ENCODE measurements at regions not wholly inside any gene's neighbourhood (a gene's known extent, or its start where the extent isn't known, plus 50 kb on each side); places are given as distances from the start of the nearest gene placed in this dataset.

- Mint-ChIP-seq H3K27me3 (peaks cover 22% of the 10 kb centered on the region), H3K27ac (no peak overlapping the region), H3K36me3 (ENCODE audit: low read depth) (no peaks in the 10 kb centered on the region), H3K4me3 (no peak overlapping the region), H3K4me1 (ENCODE audit: low read depth) (no peaks in the 10 kb centered on the region), H3K9me3 (no peaks in the 10 kb centered on the region)
- no peak for TF ChIP-seq CTCF (IDR thresholded peaks at IDR 0.05)
- no peaks in the 10 kb centered on the region for H3K27me3 ChIP-seq (ENCODE audit: control insufficient read depth in 1 of 2, insufficient read depth in 2 of 2, low read length in 2 of 2)
- ChIA-PET POLR2A (no interaction called here), CTCF (no interaction called here)
- intact Hi-C loops (cut with DNase I, micrococcal nuclease) = no loop called here
- no peak overlapping the region for H3K27ac ChIP-seq (ENCODE audit: low read depth in 1 of 2, low read length in 2 of 2)
- H3K4me1 ChIP-seq (ENCODE audit: insufficient read depth, low read length) = no peaks in the 10 kb centered on the region
- no peak for DNase-seq
- H3K9me3 ChIP-seq (ENCODE audit: control insufficient read depth in 1 of 2, insufficient read depth in 1 of 2, low read length in 2 of 2) = no peaks in the 10 kb centered on the region
- H3K4me3 ChIP-seq (ENCODE audit: low read length) = no peak overlapping the region
- no peak for ATAC-seq (ENCODE audit: poor library complexity)
- no peaks in the 10 kb centered on the region for H3K36me3 ChIP-seq (ENCODE audit: insufficient read depth, low read length)
These were observed 146.1 kb upstream of the DPYD start for GRCh38 chr1:98066911-98067310.

- no peak for TF ChIP-seq CTCF (IDR thresholded peaks at IDR 0.05)
- DNase-seq (no peak), ATAC-seq (ENCODE audit: poor library complexity) (no peak)
- H3K36me3 ChIP-seq (ENCODE audit: insufficient read depth, low read length) = no peaks in the 10 kb centered on the region
- intact Hi-C loops (cut with DNase I, micrococcal nuclease) = loop anchor here in 1 of 2 experiments (10.0 kb wide), 1 partner anchor 875 kb away; no protein-coding TSS in a partner anchor
- peaks cover 3 to 22% of the 10 kb centered on the region in 2 experiments for H3K27me3 ChIP-seq (ENCODE audit: control insufficient read depth in 1 of 2, insufficient read depth in 2 of 2, low read length in 2 of 2)
- Mint-ChIP-seq H3K4me3 (no peak overlapping the region), H3K27ac (no peak overlapping the region), H3K27me3 (peaks cover 53% of the 10 kb centered on the region), H3K36me3 (ENCODE audit: low read depth) (no peaks in the 10 kb centered on the region), H3K9me3 (no peaks in the 10 kb centered on the region), H3K4me1 (ENCODE audit: low read depth) (peaks cover 1% of the 10 kb centered on the region)
- H3K4me1 ChIP-seq (ENCODE audit: insufficient read depth, low read length) = no peaks in the 10 kb centered on the region
- no peaks in the 10 kb centered on the region for H3K9me3 ChIP-seq (ENCODE audit: control insufficient read depth in 1 of 2, insufficient read depth in 1 of 2, low read length in 2 of 2)
- no peak overlapping the region for H3K27ac ChIP-seq (ENCODE audit: low read depth in 1 of 2, low read length in 2 of 2)
- ChIA-PET CTCF (interaction anchor here (1.3 kb wide), 1 partner anchor 8 kb away, joined by 8 read pairs; no protein-coding TSS in a partner anchor), POLR2A (no interaction called here)
- H3K4me3 ChIP-seq (ENCODE audit: low read length) = no peak overlapping the region
These were observed 138.8 kb upstream of the DPYD start for GRCh38 chr1:98059620-98060019.

GRCh38 chr1:98058676-98059075 is 137.8 kb upstream of the DPYD start:
- Histone ChIP-seq H3K36me3 (ENCODE audit: insufficient read depth, low read length) (no peaks in the 10 kb centered on the region), H3K27ac (ENCODE audit: low read depth in 1 of 2, low read length in 2 of 2) (no peak overlapping the region), H3K4me1 (ENCODE audit: insufficient read depth, low read length) (peaks cover 8% of the 10 kb centered on the region), H3K4me3 (ENCODE audit: low read length) (no peak overlapping the region), H3K27me3 (ENCODE audit: control insufficient read depth in 1 of 2, insufficient read depth in 2 of 2, low read length in 2 of 2) (peaks cover 12 to 32% of the 10 kb centered on the region in 2 experiments), H3K9me3 (ENCODE audit: control insufficient read depth in 1 of 2, insufficient read depth in 1 of 2, low read length in 2 of 2) (peaks cover 0 to 4% of the 10 kb centered on the region in 2 experiments)
- Mint-ChIP-seq H3K27me3 (peaks cover 62% of the 10 kb centered on the region), H3K9me3 (no peaks in the 10 kb centered on the region), H3K4me1 (ENCODE audit: low read depth) (peaks cover 5% of the 10 kb centered on the region), H3K36me3 (ENCODE audit: low read depth) (no peaks in the 10 kb centered on the region), H3K27ac (no peak overlapping the region), H3K4me3 (no peak overlapping the region)
- POLR2A ChIA-PET = no interaction called here
- TF ChIP-seq CTCF (IDR thresholded peaks at IDR 0.05) = no peak
- intact Hi-C loops (cut with DNase I, micrococcal nuclease) = loop anchor here in 1 of 2 experiments (10.0 kb wide), 1 partner anchor 874 kb away; no protein-coding TSS in a partner anchor
- CTCF ChIA-PET = no interaction called here
- ATAC-seq (ENCODE audit: poor library complexity) (no peak), DNase-seq (no peak)

Data from CD4-positive, alpha-beta T cell (primary cell).